Lower leg skin (tissue), 4 donors: ENCODE measurements at regions not wholly inside any gene's neighbourhood (a gene's known extent, or its start where the extent isn't known, plus 50 kb on each side); places are given as distances from the start of the nearest gene placed in this dataset.
"Not testable (repeated sequence)": the region's sequence is repeated elsewhere in the genome, so short reads cannot be mapped to it uniquely, and the experiment has no call there.

ENCODE experiments used
- DNase-seq, 2 donors: peaks; one replicate each; pipeline ENCODE4 v3.0.0-alpha.2; 2019; ENCODE audit warnings: low spot score in 2 of 2
- H3K4me3 ChIP-seq: fragments of 200-600 bp; sonication (generic); 2 replicates; pipeline ENCODE4 v1.5.1; 2017; ENCODE audit warnings: mild to moderate bottlenecking, low read depth; ENCODE audit not compliant: poor library complexity, severe bottlenecking
- CTCF ChIP-seq, 3 donors: fragments of 450-650 bp; IDR thresholded peaks; one replicate each; pipeline ENCODE4 v1.5.1; 2016; ENCODE audit warnings: antibody characterized with exemption in 3 of 3, mild to moderate bottlenecking in 3 of 3, moderate library complexity in 2 of 3
- POLR2A ChIP-seq, 2 donors: fragments of 450-650 bp; IDR thresholded peaks; one replicate each; pipeline ENCODE4 v1.6.1; 2016 to 2017; ENCODE audit warnings: antibody characterized with exemption in 2 of 2, mild to moderate bottlenecking in 1 of 2, moderate library complexity in 1 of 2
- WGBS, 2 donors: methylation state at CpG; one replicate each; pipeline ENCODE4 v1.1.5; 2018; 5-methylcytosine and 5-hydroxymethylcytosine counted together
- intact Hi-C: fragments of 100-400 bp; cut with DNase I; formaldehyde crosslinking; loops from one replicate; pipeline ENCODE4 v1.15.0; 2023; ENCODE audit warnings: low total_unique reads

DNA sequence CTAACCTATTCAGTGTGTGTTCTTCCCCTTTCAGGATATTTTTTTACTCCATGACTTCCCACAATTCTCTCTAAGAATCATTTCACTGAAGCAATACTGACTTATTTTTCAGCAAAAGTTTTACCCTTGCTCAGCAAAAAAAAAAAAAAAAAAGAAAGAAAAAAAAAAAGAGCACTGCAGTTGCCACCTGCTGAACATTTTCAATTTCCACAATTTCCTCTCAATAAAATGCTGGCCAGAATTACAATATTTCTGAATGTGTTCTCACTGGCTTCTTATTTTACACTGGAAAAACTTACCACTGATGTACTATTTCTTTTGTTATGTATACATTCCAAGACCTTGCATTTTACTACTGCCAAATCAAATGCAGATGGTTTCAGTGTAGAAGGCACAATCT lies 210.4 kb downstream of the PAPSS1 start:
- no peak overlapping the region for H3K4me3 ChIP-seq
- intact Hi-C loops: no loop called here

DNA sequence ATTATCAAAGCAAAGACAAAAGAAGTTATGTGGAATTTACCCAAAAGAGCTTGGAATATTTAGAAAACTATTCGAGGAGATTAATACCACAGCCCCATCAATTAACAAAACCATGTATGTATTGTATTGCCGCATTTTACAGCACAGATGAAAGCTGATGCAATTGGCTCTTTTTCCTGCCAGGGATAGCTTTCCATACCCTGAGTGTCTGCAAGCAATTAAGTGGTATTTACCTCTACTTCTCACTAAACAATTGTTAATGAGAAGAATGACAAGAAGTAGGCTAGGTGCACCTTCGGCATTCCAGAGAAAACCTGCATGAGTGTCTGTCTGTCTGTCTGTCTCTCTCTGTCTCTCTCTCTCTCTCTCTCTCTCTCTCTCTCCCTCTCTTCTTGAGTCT lies 219.5 kb downstream of the PAPSS1 start:
- TF ChIP-seq CTCF (IDR thresholded peaks at IDR 0.05) (no peak), POLR2A (IDR thresholded peaks at IDR 0.05) (no peak)
- H3K4me3 ChIP-seq: no peak overlapping the region
- 66 to 77% methylated on average over 3 of the region's 3 CpGs for WGBS, 2 donors
- no peak for DNase-seq
- intact Hi-C loops: no loop called here

More for the DNA sequence above, 210.4 kb downstream of the PAPSS1 start:
- TF ChIP-seq POLR2A (IDR thresholded peaks at IDR 0.05) (no peak), CTCF (IDR thresholded peaks at IDR 0.05) (no peak)
- no peak for DNase-seq

DNA sequence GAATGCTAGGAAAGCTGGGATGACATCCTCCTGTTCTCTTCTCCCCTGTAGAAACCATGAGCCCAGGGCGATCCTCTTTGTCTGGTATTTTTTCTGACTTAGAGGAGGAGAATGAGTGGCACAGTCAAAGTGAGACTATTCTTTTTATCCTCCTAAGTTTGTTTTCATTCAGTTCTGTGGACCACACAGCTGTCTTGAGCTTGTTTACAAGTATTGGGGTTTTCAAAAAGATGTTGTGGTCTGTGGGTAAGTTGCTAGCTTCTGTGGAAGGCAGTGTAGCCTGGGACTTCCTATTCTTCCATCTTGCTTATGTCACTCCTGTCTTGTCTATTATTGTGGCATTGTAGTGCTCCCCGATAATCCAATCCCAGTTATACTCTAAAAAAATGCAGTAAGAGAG lies 223.0 kb downstream of the PAPSS1 start:
- H3K4me3 ChIP-seq: no peak overlapping the region
- TF ChIP-seq POLR2A (IDR thresholded peaks at IDR 0.05) (no peak), CTCF (IDR thresholded peaks at IDR 0.05) (no peak)
- 34 to 71% methylated on average over 2 of the region's 2 CpGs for WGBS, 2 donors
- DNase-seq: no peak
- intact Hi-C loops: no loop called here

GRCh38 chr4:107492566-107492965 lies 227.5 kb downstream of the PAPSS1 start:
- intact Hi-C loops: no loop called here

GRCh38 chr4:107490116-107490515 lies 229.9 kb downstream of the PAPSS1 start:
- 93 to 94% methylated on average over 2 of the region's 2 CpGs for WGBS, 2 donors
- intact Hi-C loops: no loop called here
- no peak for DNase-seq
- TF ChIP-seq POLR2A (IDR thresholded peaks at IDR 0.05) (no peak), CTCF (IDR thresholded peaks at IDR 0.05) (no peak)
- no peak overlapping the region for H3K4me3 ChIP-seq

More at GRCh38 chr4:107492566-107492965, 227.5 kb downstream of the PAPSS1 start:
- no peak for TF ChIP-seq CTCF (IDR thresholded peaks at IDR 0.05)
- TF ChIP-seq POLR2A (IDR thresholded peaks at IDR 0.05): no peak
- H3K4me3 ChIP-seq: no peak overlapping the region
- no peak for DNase-seq
- 87 to 90% methylated on average over 5 of the region's 5 CpGs for WGBS, 2 donors

GRCh38 chr4:107483621-107484020 lies 236.4 kb downstream of the PAPSS1 start:
- WGBS, 2 donors: 4 to 64% methylated on average over 1 of the region's 1 CpG
- intact Hi-C loops, DNase-seq, H3K4me3 ChIP-seq: not testable (repeated sequence)
